ENCODE measurements at regions not wholly inside any gene's neighbourhood (a gene's known extent, or its start where the extent isn't known, plus 50 kb on each side); places are given as distances from the start of the nearest gene placed in this dataset.

DNA sequence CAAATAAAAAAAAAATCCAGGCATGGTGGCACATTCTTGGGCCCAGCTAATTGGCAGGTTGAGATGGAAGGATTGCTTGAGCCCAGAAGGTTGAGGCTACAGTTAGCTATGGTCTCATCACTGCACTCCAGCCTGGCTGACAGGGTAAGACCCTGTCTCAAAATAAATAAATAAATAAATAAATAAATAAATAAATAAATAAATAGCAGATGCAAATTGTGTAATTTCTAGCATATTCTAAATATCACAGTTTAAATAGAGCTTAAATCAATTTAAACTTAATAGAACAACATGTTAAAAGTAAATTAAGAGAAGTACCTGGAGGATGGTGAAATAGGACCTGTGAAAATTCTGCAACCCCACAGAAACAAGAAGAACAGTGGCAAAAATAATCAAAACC lies 290.5 kb downstream of the TFEC start:
- no peak overlapping the region for H3K4me3 ChIP-seq (ENCODE audit: control extremely low read depth in 1 of 5, extremely low read depth in 1 of 5, insufficient read depth in 1 of 5, low read depth in 2 of 5, low read length in 4 of 5)
- DNase-seq: no peak
- no peaks in the 10 kb centered on the region for H3K4me1 Mint-ChIP-seq
- H3K79me2 ChIP-seq (ENCODE audit: control insufficient read depth, insufficient read depth, low read length): no peaks in the 10 kb centered on the region
- no peak overlapping the region for H3K27ac ChIP-seq (ENCODE audit: low read length in 2 of 2)
- H3K36me3 ChIP-seq (replicated peaks in 1 of 2; ENCODE audit: control extremely low read depth in 1 of 2, control insufficient read depth in 1 of 2, extremely low read depth in 1 of 2, insufficient read depth in 2 of 2, low read length in 1 of 2): no peaks in the 10 kb centered on the region
- no peaks in the 10 kb centered on the region for H3K9me3 ChIP-seq (ENCODE audit: control extremely low read depth in 1 of 3, control insufficient read depth in 2 of 3, insufficient read depth in 1 of 3, low read length in 2 of 3)
- no peaks in the 10 kb centered on the region for H3K27me3 ChIP-seq (replicated peaks in 1 of 4; ENCODE audit: control extremely low read depth in 1 of 4, control insufficient read depth in 3 of 4, insufficient read depth in 4 of 4, low read length in 3 of 4)
- ChIA-PET CTCF (no interaction called here), POLR2A (no interaction called here)
- TF ChIP-seq, protein P1, sequence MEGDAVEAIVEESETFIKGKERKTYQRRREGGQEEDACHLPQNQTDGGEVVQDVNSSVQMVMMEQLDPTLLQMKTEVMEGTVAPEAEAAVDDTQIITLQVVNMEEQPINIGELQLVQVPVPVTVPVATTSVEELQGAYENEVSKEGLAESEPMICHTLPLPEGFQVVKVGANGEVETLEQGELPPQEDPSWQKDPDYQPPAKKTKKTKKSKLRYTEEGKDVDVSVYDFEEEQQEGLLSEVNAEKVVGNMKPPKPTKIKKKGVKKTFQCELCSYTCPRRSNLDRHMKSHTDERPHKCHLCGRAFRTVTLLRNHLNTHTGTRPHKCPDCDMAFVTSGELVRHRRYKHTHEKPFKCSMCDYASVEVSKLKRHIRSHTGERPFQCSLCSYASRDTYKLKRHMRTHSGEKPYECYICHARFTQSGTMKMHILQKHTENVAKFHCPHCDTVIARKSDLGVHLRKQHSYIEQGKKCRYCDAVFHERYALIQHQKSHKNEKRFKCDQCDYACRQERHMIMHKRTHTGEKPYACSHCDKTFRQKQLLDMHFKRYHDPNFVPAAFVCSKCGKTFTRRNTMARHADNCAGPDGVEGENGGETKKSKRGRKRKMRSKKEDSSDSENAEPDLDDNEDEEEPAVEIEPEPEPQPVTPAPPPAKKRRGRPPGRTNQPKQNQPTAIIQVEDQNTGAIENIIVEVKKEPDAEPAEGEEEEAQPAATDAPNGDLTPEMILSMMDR (IDR thresholded peaks at IDR 0.05): no peak
- TF ChIP-seq EZH2 (IDR thresholded peaks at IDR 0.05; ENCODE audit: borderline replicate concordance, insufficient read depth, low read depth, low read length, poor library complexity, severe bottlenecking): no peak
- H2AFZ ChIP-seq (ENCODE audit: insufficient read depth, low read depth, low read length, poor library complexity, severe bottlenecking): no peak overlapping the region
- H3K4me2 ChIP-seq (replicated peaks; ENCODE audit: low read depth, low read length, poor library complexity, severe bottlenecking): no peak overlapping the region
- no peaks in the 10 kb centered on the region for H4K20me1 ChIP-seq (ENCODE audit: control insufficient read depth, insufficient read depth, low read length, poor library complexity, severe bottlenecking)
- intact Hi-C loops (cut with micrococcal nuclease): no loop called here
- no peak overlapping the region for H3K4me3 Mint-ChIP-seq
- no peak overlapping the region for H3K27ac Mint-ChIP-seq
- no peak for ATAC-seq (ENCODE audit: low read depth)
- H3K27me3 Mint-ChIP-seq: no peaks in the 10 kb centered on the region
- no peaks in the 10 kb centered on the region for H3K4me1 ChIP-seq (ENCODE audit: control insufficient read depth in 2 of 2, insufficient read depth in 2 of 2, low read length in 2 of 2)
- no peak overlapping the region for H3K9ac ChIP-seq (ENCODE audit: low read length)
- H3K9me3 Mint-ChIP-seq (ENCODE audit: insufficient read depth): no peaks in the 10 kb centered on the region

DNA sequence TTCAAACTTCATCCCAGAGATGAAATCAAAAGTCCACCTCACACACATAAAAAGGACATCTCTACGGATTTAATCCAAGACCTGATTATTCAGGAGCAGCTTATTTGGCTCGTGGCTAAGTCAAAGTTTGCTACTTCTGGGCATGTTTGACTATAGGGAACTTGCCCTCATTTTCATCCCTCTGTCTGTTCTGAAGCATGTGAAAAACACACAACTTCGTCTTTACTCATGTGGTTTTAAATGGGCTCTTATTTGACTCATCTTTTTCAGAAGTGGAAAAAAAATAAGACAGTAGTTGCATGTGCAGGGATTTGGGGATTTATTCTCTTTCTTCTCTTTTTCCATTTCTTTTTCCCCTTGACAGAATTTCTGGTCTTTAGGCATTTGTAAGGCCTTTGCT lies 295.9 kb downstream of the TFEC start:
- no peak overlapping the region for H3K27ac ChIP-seq (ENCODE audit: low read length in 2 of 2)
- ATAC-seq (ENCODE audit: low read depth): no peak
- ChIA-PET CTCF (no interaction called here), POLR2A (no interaction called here)
- H3K4me1 ChIP-seq (ENCODE audit: control insufficient read depth in 2 of 2, insufficient read depth in 2 of 2, low read length in 2 of 2): no peaks in the 10 kb centered on the region
- H2AFZ ChIP-seq (ENCODE audit: insufficient read depth, low read depth, low read length, poor library complexity, severe bottlenecking): no peak overlapping the region
- Mint-ChIP-seq H3K27ac (no peak overlapping the region), H3K4me3 (no peak overlapping the region), H3K9me3 (ENCODE audit: insufficient read depth) (no peaks in the 10 kb centered on the region), H3K27me3 (no peaks in the 10 kb centered on the region), H3K4me1 (no peaks in the 10 kb centered on the region)
- WGBS (ENCODE audit: insufficient coverage): no CpG with 5 or more reads among the region's 3 CpGs
- intact Hi-C loops (cut with micrococcal nuclease): no loop called here
- H3K36me3 ChIP-seq (replicated peaks in 1 of 2; ENCODE audit: control extremely low read depth in 1 of 2, control insufficient read depth in 1 of 2, extremely low read depth in 1 of 2, insufficient read depth in 2 of 2, low read length in 1 of 2): no peaks in the 10 kb centered on the region
- H3K9ac ChIP-seq (ENCODE audit: low read length): no peak overlapping the region
- no peak overlapping the region for H3K4me3 ChIP-seq (ENCODE audit: control extremely low read depth in 1 of 5, extremely low read depth in 1 of 5, insufficient read depth in 1 of 5, low read depth in 2 of 5, low read length in 4 of 5)
- TF ChIP-seq EZH2 (IDR thresholded peaks at IDR 0.05; ENCODE audit: borderline replicate concordance, insufficient read depth, low read depth, low read length, poor library complexity, severe bottlenecking): no peak
- TF ChIP-seq, protein P1 (IDR thresholded peaks at IDR 0.05): no peak
- no peaks in the 10 kb centered on the region for H4K20me1 ChIP-seq (ENCODE audit: control insufficient read depth, insufficient read depth, low read length, poor library complexity, severe bottlenecking)
- no peaks in the 10 kb centered on the region for H3K27me3 ChIP-seq (replicated peaks in 1 of 4; ENCODE audit: control extremely low read depth in 1 of 4, control insufficient read depth in 3 of 4, insufficient read depth in 4 of 4, low read length in 3 of 4)
- H3K79me2 ChIP-seq (ENCODE audit: control insufficient read depth, insufficient read depth, low read length): no peaks in the 10 kb centered on the region
- no peak overlapping the region for H3K4me2 ChIP-seq (replicated peaks; ENCODE audit: low read depth, low read length, poor library complexity, severe bottlenecking)
- no peak for DNase-seq
- H3K9me3 ChIP-seq (ENCODE audit: control extremely low read depth in 1 of 3, control insufficient read depth in 2 of 3, insufficient read depth in 1 of 3, low read length in 2 of 3): no peaks in the 10 kb centered on the region
